22Rv1 (cell line): ENCODE measurements at regions not wholly inside any gene's neighbourhood (a gene's known extent, or its start where the extent isn't known, plus 50 kb on each side); places are given as distances from the start of the nearest gene placed in this dataset.

Experiments
- ZFX ChIP-seq: fragments of 450-650 bp; IDR thresholded peaks from 2 replicates; pipeline ENCODE4 v1.6.1; 2017; ENCODE audit warnings: antibody characterized with exemption, borderline replicate concordance
- TF ChIP-seq, protein P1 (sequence below): fragments of 450-650 bp; IDR thresholded peaks from 2 replicates; pipeline ENCODE4 v1.5.1; 2017; ENCODE audit warnings: mild to moderate bottlenecking

DNA sequence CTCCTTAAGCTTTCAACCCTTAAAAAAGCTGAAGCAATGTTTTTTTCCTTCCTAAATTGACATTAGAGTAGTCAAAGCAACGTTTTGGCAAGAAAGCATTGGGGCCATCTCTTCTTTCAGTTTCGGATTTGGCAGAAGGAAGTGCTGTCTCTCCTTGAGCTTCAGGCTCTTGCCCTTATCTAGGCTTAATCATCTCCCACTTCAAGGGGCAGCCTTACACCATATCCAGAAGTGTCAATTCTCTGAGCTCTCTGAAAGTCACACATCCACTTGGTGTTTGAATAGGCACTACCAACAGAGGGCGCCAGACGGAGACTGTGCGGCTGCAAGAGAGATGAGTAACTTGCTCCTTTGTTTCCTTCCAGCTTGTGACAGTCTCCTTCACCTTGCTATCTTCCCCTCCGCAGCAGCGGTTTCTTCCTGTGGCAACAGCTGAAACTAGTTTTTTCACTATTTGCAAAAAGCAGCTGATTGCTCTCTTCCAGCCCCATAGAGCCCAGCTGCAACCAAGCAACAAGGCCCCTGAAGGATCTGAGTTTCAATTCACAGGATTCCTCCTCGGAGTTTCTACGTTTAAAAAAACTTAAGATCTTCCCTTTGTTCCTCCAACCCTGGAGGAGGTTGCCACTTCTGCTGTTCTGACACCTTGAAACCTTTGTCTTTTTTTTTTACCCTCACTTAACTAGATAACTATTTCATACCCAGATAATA lies 147.0 kb upstream of the SLCO3A1 start:
- TF ChIP-seq, protein P1, sequence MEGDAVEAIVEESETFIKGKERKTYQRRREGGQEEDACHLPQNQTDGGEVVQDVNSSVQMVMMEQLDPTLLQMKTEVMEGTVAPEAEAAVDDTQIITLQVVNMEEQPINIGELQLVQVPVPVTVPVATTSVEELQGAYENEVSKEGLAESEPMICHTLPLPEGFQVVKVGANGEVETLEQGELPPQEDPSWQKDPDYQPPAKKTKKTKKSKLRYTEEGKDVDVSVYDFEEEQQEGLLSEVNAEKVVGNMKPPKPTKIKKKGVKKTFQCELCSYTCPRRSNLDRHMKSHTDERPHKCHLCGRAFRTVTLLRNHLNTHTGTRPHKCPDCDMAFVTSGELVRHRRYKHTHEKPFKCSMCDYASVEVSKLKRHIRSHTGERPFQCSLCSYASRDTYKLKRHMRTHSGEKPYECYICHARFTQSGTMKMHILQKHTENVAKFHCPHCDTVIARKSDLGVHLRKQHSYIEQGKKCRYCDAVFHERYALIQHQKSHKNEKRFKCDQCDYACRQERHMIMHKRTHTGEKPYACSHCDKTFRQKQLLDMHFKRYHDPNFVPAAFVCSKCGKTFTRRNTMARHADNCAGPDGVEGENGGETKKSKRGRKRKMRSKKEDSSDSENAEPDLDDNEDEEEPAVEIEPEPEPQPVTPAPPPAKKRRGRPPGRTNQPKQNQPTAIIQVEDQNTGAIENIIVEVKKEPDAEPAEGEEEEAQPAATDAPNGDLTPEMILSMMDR, result peak; percentile 93
- no peak for TF ChIP-seq ZFX
